Heart right ventricle (tissue), 16 donors: ENCODE measurements at regions not wholly inside any gene's neighbourhood (a gene's known extent, or its start where the extent isn't known, plus 50 kb on each side); places are given as distances from the start of the nearest gene placed in this dataset.
A peak's percentile ranks its signal among the peaks of the same experiment; 100 is the strongest.

Source experiments
- ATAC-seq, 8 donors: fragments of 200-7000 bp; cut with Tn5 transposase; one replicate each; pipeline ENCODE4 v1.9.1; 2020; ENCODE audit warnings: mild to moderate bottlenecking in 8 of 8, moderate library complexity in 8 of 8, moderate number of reproducible peaks in 1 of 8
- DNase-seq, 2 donors: peaks; one replicate each; pipeline ENCODE4 v3.0.0-alpha.2; 2020
- H3K27ac ChIP-seq, 10 donors: fragments of 200-600 bp; sonication (generic) in 2 of 10; one replicate each; pipeline versions ENCODE4 v1.5.0 to v1.8.0; 2020 to 2022; ENCODE audit warnings: mild to moderate bottlenecking in 3 of 10
- H3K27me3 ChIP-seq, 7 donors: fragments of 200-600 bp; one replicate each; pipeline ENCODE4 v1.8.0; 2021 to 2022; ENCODE audit warnings: mild to moderate bottlenecking in 2 of 7
- H3K36me3 ChIP-seq, 9 donors: fragments of 200-600 bp; sonication (generic) in 1 of 9; one replicate each; pipeline versions ENCODE4 v1.5.0 to v1.8.0; 2020 to 2022; ENCODE audit warnings: mild to moderate bottlenecking in 2 of 9
- H3K4me1 ChIP-seq, 9 donors: fragments of 200-600 bp; sonication (generic) in 1 of 9; one replicate each; pipeline versions ENCODE4 v1.5.0 to v1.8.0; 2020 to 2022; ENCODE audit warnings: mild to moderate bottlenecking in 4 of 9
- H3K4me3 ChIP-seq, 10 donors: fragments of 200-600 bp; sonication (generic) in 2 of 10; one replicate each; pipeline versions ENCODE4 v1.5.0 to v1.8.0; 2020 to 2022; ENCODE audit warnings: mild to moderate bottlenecking in 7 of 10, moderate library complexity in 2 of 10
- H3K9me3 ChIP-seq, 11 donors: fragments of 200-600 bp in 10 of 11; sonication (generic) in 2 of 11; one replicate each; pipeline versions ENCODE4 v1.5.0 to v1.8.0; 2013 to 2022; ENCODE audit warnings: mild to moderate bottlenecking in 2 of 11, control low read depth in 1 of 11, moderate library complexity in 1 of 11
- CTCF ChIP-seq, 9 donors: fragments of 200-600 bp; sonication (generic) in 2 of 9; IDR thresholded peaks; one replicate each; pipeline versions ENCODE4 v1.5.0 to v1.8.0; 2021 to 2022; ENCODE audit warnings: antibody characterized with exemption in 9 of 9, mild to moderate bottlenecking in 5 of 9, moderate library complexity in 1 of 9
- WGBS, 2 donors: extraction: QIAGEN DNeasy Blood & Tissue Kit; methylation state at CpG; one replicate each; pipeline ENCODE4 v1.1.7; 2013; ENCODE audit warnings: inconsistent platforms in 1 of 2; 5-methylcytosine and 5-hydroxymethylcytosine counted together
- intact Hi-C, 10 donors: fragments of 100-400 bp; cut with DNase I; formaldehyde crosslinking; loops; one replicate each; pipeline versions ENCODE4 v1.11.1 to v1.14.2; 2022
- donor health status: Arrhythmogenic right ventricular cardiomyopathy.
- donor health status: ischemic (EF 13 %, LVEDD 7.1; RV severe dilation, severe dysfunction).
- donor health status: healthy with polysubstance abuse.
- donor health status: DM: no; HTN: yes; CAD: no.
- donor health status: DM: no; HTN: no; CAD: no.
- donor health status: ischemic (EF 25% LVEDD 6.9; RV normal size, moderate dysfunction).
- donor health status: ischemic (EF 25% LVEDD 5.7; RV mildly dilated, moderate dysfunction).
- donor health status: healthy.
- donor health status: DM: yes; HTN: yes; CAD: no.
- donor health status: Ischemic cardiomyopathy.
- donor health status: ischemic (EF 35%, LVEDD 5.7; RV mildly dilated, moderate dysfunction).
- donor health status: nonischemic (EF 11% LVEDD 7.7; RV severe dilation, severe dysfunction).
- donor health status: DM: yes; HTN: yes; CAD: no.
- donor health status: PGD.
- donor health status: ischemic (EF 29% LVEDD 5.4; RV normal size, mild dysfunction).
- donor health status: nonischemic (EF 23%, LVEDD 6.1; RV moderate dilation, normal function).

- Histone ChIP-seq H3K27me3 (no peaks in the 10 kb centered on the region), H3K36me3 (no peaks in the 10 kb centered on the region), H3K9me3 (no peaks in the 10 kb centered on the region), H3K4me3 (no peak overlapping the region), H3K27ac (peak overlapping the region in 1 of 10 donors; percentile 24), H3K4me1 (peaks cover 0 to 20% (median 6%) of the 10 kb centered on the region in 9 donors)
- no peak for TF ChIP-seq CTCF (IDR thresholded peaks at IDR 0.05)
- WGBS, 2 donors, result 59 to 75% methylated on average over 11 of the region's 11 CpGs
- peak in 6 of 8 donors; percentile 38 to 72 (median 68) for ATAC-seq
- DNase-seq, result peak in 1 of 2 donors; percentile 19
- intact Hi-C loops, result loop anchor here in 1 of 10 donors (10.0 kb wide), 1 partner anchor 238 kb away; no protein-coding TSS in a partner anchor
Observed at GRCh38 chr17:69907132-69907847, 167.7 kb upstream of the KCNJ16 start.

GRCh38 chr17:69908626-69909368, 166.2 kb upstream of the KCNJ16 start:
- H3K36me3 ChIP-seq, result no peaks in the 10 kb centered on the region
- H3K9me3 ChIP-seq, result no peaks in the 10 kb centered on the region
- no peaks in the 10 kb centered on the region for H3K27me3 ChIP-seq
- WGBS, 2 donors, result 32 to 34% methylated on average over 3 of the region's 3 CpGs
- TF ChIP-seq CTCF (IDR thresholded peaks at IDR 0.05), result no peak
- ATAC-seq, result peak in 1 of 8 donors; percentile 29
- no peak for DNase-seq
- no peak overlapping the region for H3K4me3 ChIP-seq
- intact Hi-C loops, result loop anchor here in 1 of 10 donors (10.0 kb wide), 1 partner anchor 236 kb away; no protein-coding TSS in a partner anchor
- no peak overlapping the region for H3K27ac ChIP-seq
- peaks cover 0 to 20% (median 6%) of the 10 kb centered on the region in 9 donors for H3K4me1 ChIP-seq

- ATAC-seq, result no peak
- no peak overlapping the region for H3K27ac ChIP-seq
- intact Hi-C loops, result loop anchor here in 1 of 10 donors (10.0 kb wide), 1 partner anchor 235 kb away; no protein-coding TSS in a partner anchor
Observed at GRCh38 chr17:69909389-69909788, 165.6 kb upstream of the KCNJ16 start.

More at GRCh38 chr17:69909389-69909788, 165.6 kb upstream of the KCNJ16 start:
- Histone ChIP-seq H3K36me3 (no peaks in the 10 kb centered on the region), H3K4me3 (no peak overlapping the region), H3K4me1 (peaks cover 0 to 20% (median 6%) of the 10 kb centered on the region in 9 donors), H3K27me3 (no peaks in the 10 kb centered on the region), H3K9me3 (no peaks in the 10 kb centered on the region)
- TF ChIP-seq CTCF (IDR thresholded peaks at IDR 0.05), result no peak
- no peak for DNase-seq
